SK-N-MC (cell line): ENCODE measurements at regions not wholly inside any gene's neighbourhood (a gene's known extent, or its start where the extent isn't known, plus 50 kb on each side); places are given as distances from the start of the nearest gene placed in this dataset.

Source experiments
- EZH2 ChIP-seq: fragments of 200-600 bp; sonication (generic); IDR thresholded peaks from one replicate; pipeline ENCODE4 v1.6.1; 2017; ENCODE audit warnings: antibody characterized with exemption
- FOXP2 ChIP-seq: optimal IDR thresholded peaks from 2 replicates; pipeline ENCODE3; 2011; ENCODE audit warnings: mild to moderate bottlenecking, moderate library complexity; ENCODE audit not compliant: insufficient read depth; ENCODE audit errors: extremely low read length, control extremely low read depth
- POLR2AphosphoS5 ChIP-seq: IDR thresholded peaks from 2 replicates; pipeline ENCODE4 v1.6.1; 2012; ENCODE audit warnings: mild to moderate bottlenecking, low read depth, low read length, borderline replicate concordance

DNA sequence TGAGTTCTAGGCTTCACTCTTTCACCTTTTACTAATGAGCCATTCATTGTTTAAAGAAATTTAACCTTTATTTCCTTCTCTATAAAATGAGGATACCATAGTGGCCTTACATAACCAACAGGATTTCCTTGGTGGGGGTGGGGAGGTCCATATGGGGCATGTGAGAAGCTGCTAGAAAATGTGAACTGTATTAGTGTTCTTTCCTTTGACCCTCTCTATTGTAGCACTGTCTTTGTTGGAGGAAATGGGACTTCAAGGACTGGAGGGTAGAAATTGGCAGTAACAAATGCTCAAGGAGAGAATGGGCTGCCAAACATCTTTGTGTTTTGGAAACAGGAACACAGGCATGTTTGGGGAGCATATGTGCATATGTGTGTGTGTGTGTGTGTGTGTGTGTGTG, 468.7 kb upstream of the ZEB2 start:
- TF ChIP-seq POLR2AphosphoS5 (no peak), EZH2 (no peak), FOXP2 (no peak)
